HFF-Myc (cell line): ENCODE measurements at regions not wholly inside any gene's neighbourhood (a gene's known extent, or its start where the extent isn't known, plus 50 kb on each side); places are given as distances from the start of the nearest gene placed in this dataset.
A peak's percentile ranks its signal among the peaks of the same experiment; 100 is the strongest.
"Not testable (repeated sequence)": the region's sequence is repeated elsewhere in the genome, so short reads cannot be mapped to it uniquely, and the experiment has no call there.

Source experiments
- DNase-seq: peaks from one replicate; pipeline ENCODE4 v3.0.0-alpha.2; 2011; ENCODE audit warnings: low read depth; ENCODE audit errors: extremely low read depth
- H3K4me3 ChIP-seq: replicated peaks from 2 replicates; pipeline ENCODE4 v1.5.1; 2011; ENCODE audit warnings: low read depth, mild to moderate bottlenecking, control low read depth, low read length
- TF ChIP-seq, protein P1 (sequence below): IDR thresholded peaks from 2 replicates; pipeline ENCODE4 v1.5.1; 2012; ENCODE audit warnings: mild to moderate bottlenecking, low read depth, low read length, control low read depth; ENCODE audit errors: missing control alignments

DNA sequence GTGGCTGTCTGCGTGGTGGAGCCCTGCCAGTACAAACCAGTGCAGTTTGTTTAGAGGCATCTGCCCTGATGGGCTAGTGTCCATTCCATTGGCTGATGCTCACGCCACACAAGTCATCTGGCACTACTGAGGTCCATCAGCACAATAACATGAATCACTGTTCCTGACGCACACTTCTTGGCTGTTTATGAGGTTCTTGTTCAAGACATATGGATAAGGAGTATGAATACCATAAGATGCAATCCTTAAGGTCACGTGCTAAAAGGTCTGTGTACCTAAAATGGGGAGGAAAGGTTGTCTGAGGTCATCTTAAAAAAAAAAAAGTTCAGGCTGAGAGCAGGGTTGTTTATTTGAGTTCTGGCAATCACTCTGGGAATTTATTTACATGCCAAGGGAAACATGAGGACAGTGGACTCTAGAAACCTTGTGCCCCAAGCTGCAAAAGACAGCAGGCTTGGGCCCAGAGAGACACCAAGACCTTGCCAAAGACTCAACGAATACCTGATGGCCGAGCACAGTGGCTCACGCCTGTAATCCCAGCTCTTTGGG is 54.1 kb upstream of the SHLD1 start:
- DNase-seq: peak; percentile 54
- H3K4me3 ChIP-seq: no peak overlapping the region
- TF ChIP-seq, protein P1, sequence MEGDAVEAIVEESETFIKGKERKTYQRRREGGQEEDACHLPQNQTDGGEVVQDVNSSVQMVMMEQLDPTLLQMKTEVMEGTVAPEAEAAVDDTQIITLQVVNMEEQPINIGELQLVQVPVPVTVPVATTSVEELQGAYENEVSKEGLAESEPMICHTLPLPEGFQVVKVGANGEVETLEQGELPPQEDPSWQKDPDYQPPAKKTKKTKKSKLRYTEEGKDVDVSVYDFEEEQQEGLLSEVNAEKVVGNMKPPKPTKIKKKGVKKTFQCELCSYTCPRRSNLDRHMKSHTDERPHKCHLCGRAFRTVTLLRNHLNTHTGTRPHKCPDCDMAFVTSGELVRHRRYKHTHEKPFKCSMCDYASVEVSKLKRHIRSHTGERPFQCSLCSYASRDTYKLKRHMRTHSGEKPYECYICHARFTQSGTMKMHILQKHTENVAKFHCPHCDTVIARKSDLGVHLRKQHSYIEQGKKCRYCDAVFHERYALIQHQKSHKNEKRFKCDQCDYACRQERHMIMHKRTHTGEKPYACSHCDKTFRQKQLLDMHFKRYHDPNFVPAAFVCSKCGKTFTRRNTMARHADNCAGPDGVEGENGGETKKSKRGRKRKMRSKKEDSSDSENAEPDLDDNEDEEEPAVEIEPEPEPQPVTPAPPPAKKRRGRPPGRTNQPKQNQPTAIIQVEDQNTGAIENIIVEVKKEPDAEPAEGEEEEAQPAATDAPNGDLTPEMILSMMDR: no peak

DNA sequence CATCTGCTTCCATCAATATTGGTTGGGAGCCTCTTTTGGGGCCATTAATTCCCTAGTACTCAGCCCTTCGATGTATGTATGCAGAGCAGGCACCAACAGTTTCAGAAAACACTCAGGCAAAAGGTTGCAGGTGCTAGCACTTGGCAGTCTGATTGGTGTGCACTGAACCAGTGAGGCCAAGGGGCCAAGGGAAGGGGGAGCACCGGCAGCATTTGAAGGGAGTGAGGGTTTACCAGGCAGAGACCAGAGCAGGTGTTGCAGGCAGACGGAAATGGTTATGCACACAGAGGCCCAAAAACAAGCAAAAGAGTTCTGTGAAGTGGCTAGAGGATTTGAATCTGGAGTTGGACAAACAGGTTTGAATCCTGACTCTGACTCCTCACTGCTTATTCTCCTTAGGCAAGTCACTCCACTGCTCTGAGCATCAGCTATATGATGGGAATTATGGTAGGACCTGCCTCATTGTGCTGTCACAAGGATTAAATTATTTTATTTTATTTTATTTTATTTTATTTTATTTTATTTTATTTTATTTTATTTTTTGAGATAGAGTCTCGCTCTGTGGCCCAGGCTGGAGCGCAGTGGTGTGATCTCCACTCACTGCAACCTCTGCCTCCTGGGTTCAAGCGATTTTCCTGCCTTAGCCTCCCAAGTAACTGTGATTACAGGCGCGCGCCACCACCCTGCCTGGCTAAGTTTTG is 58.1 kb upstream of the SHLD1 start:
- TF ChIP-seq, protein P1: no peak
- no peak overlapping the region for H3K4me3 ChIP-seq
- DNase-seq: no peak

DNA sequence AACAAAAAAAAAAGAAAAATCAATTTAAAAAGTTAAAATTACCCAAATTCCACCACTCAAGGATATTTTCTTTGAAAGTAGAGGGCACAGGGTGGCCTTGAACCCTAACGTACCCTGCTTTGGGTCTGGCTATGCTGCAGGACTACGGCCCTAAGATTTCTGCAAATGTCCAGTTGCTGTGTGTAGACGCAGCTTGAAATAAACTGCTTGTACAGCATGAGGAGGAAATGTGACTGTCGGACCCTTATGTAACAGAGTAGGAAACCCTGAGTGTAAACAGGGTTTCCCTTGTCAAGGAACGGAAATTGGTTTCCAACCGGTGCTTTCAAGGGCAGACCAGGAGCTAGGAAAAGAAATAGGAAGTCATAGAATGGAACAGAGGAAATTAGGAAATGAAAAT is 60.7 kb upstream of the SHLD1 start:
- DNase-seq: no peak
- TF ChIP-seq, protein P1: no peak
- H3K4me3 ChIP-seq: no peak overlapping the region

DNA sequence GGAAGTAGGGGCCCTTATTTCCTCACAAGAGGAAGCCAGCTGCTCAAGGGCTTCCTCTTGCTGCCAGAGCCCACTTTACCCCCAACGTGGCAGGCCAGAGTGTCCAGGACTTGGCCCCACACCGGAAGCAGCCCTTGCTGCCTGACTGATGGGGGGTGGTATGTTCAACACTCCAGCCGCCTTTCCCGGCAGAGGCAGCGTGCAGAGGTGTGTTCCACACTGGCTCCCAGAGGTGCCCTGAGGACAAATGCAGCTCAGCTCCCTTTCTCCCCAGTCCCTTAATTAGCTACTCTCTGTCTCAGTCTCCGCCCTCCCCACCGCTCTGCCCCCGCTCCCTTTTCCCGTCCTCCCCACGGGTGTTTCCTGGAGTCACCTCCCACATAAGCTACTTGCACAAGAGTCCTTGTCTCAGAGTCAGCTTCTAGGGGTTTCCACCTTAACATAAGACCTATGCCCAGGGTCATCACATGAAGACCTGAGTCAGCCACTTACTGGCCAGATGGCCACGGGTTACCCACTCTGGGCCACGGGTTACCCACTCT is 61.7 kb upstream of the SHLD1 start:
- TF ChIP-seq, protein P1: no peak
- no peak overlapping the region for H3K4me3 ChIP-seq
- no peak for DNase-seq

DNA sequence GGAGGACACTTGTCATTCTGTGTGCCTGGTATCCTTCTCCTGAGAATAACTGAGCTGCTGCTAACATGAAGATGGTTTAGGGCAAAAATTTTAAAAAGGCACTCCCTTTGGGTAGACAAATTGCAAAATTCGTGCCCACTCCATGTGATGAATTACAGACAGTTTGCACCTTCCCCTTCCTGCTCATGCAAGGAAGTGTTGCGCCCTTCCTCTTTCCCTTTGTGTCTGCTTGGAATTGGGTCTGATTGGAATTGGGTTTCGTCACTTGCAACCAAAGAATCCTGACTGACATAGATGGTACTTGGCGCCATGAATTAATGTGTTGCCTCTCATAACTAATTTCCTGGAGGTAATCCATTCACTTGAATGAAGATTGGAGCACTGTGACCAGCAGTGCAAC is 62.3 kb upstream of the SHLD1 start:
- no peak overlapping the region for H3K4me3 ChIP-seq
- no peak for DNase-seq
- TF ChIP-seq, protein P1: no peak

DNA sequence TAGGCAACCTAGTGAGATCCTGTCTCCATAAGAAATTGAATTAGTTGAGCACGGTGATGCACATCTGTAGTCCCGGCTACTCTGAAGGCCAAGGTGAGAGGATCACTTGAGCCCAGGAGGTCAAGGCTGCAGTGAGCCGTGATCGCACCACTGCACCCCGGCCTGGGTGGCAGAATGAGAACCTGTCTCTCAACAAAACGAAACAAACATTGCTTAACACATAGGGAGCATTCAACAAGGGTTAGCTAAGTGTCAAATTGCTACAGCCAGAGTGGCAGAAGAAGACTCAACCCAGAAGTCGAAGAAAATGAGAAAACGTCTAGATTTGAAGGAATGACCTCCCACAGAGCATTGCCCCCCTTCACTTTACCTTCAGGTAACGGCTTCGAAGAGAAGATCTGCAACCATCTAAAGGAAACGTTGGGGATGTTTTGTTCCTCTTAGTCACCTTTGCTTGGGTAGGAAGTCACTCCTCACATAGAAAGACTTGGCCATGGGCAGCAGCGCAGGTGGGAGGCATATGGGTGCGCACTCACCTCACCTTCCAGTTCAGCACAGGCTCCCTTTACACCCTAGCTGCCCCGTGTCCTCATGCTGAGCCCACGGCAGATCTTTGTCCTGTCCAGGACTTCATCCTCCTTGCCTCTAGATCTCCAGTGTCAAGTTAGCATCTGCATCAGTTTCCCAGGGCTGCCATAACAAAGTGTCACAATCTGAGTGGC is 63.7 kb upstream of the SHLD1 start:
- no peak overlapping the region for H3K4me3 ChIP-seq
- TF ChIP-seq, protein P1: no peak
- no peak for DNase-seq

DNA sequence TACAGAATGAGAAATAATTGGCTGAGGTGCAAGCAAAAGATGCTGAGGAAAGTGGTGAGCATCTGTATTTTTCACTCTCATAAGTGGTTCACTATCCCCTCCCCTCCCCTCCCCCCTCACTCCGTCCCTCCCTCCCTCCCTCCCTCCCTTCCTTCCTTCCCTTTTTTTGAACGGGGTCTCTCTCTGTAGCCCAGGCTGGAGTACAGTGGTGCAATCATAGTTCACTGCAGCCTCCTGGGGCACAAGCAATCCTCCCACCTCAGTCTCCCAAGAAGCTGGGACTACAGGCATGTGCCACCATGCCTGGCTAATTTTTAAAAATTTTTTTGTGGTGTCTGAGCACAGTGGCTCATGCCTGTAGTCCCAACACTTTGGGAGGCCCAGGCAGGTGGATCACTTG is 67.6 kb upstream of the SHLD1 start:
- DNase-seq, H3K4me3 ChIP-seq: not testable (repeated sequence)
